ENCODE measurements at regions not wholly inside any gene's neighbourhood (a gene's known extent, or its start where the extent isn't known, plus 50 kb on each side); places are given as distances from the start of the nearest gene placed in this dataset.

- TF ChIP-seq CTCF (conservative IDR thresholded peaks at IDR 0.05; ENCODE audit: low read depth, low read length) (no peak), USF2 (IDR thresholded peaks at IDR 0.05; ENCODE audit: low read depth, low read length) (no peak), CEBPB (IDR thresholded peaks at IDR 0.05; ENCODE audit: low read depth, low read length) (no peak), RFX5 (IDR thresholded peaks at IDR 0.05; ENCODE audit: low read depth, low read length) (no peak)
These were observed 270.5 kb downstream of the BMP2 start for GRCh38 chr20:7038029-7038428.
